ENCODE measurements at regions not wholly inside any gene's neighbourhood (a gene's known extent, or its start where the extent isn't known, plus 50 kb on each side); places are given as distances from the start of the nearest gene placed in this dataset.
A peak's percentile ranks its signal among the peaks of the same experiment; 100 is the strongest.

DNA sequence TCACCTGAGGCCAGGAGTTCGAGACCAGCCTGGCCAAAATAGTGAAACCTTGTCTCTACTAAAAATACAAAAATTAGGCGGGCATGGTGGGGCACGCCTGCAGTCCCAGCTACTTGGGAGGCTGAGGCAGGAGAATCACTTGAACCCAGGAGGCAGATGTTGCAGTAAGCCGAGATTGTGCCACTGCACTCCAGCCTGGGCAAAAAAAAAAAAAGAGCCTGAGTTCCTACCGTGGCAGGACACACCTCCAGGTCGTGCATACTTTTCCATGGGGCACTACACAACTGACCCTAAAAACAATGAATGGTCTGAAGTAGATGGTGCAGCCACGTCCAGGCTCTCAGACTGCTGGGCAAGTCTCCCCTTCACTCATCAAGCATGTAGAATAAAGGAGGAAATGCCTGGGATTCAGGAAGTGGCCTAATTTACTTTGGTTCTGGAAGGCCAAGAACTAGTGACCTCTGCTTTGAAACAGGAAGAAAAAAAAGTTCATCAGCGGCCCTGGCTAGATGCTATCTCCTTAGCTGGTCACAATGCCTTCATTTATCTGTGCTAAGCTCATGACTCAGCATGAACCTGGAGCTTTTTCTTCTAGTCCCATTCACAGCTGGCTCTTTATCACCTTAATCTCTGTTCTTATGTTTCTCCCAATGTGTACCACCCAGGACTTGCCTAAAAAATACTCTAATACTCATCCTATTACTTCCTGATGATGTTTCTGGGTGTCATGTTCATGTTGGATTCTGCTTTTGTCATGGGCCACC, 55.8 kb upstream of the OR6J1 start:
- Mint-ChIP-seq H3K36me3 (ENCODE audit: low read depth) (no peaks in the 10 kb centered on the region), H3K27me3 (ENCODE audit: low read depth) (peaks cover 41% of the 10 kb centered on the region), H3K4me3 (no peak overlapping the region), H3K9me3 (no peaks in the 10 kb centered on the region), H3K4me1 (ENCODE audit: low read depth) (no peaks in the 10 kb centered on the region), H3K27ac (no peak overlapping the region)

DNA sequence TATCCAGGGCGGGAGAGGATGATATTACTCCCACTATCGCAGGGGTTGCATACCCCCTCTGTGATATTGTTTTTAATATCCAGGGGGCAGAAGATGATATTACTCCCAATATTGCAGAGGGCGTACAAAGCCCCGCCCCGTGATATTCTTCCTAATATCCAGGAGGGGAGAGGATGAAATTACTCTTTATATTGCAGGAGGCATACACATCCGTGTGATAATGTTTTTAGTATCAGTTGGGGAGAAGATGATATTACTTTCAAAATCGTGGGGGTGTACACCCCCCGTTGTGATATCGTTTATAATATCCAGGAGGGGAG, 52.9 kb upstream of the OXA1L start:
- H3K27me3 Mint-ChIP-seq (ENCODE audit: low read depth) = peaks cover 43% of the 10 kb centered on the region
- no peak overlapping the region for H3K27ac Mint-ChIP-seq
- H3K36me3 Mint-ChIP-seq (ENCODE audit: low read depth) = no peaks in the 10 kb centered on the region
- peak overlapping the region; percentile 88 for H3K4me3 Mint-ChIP-seq
- H3K9me3 Mint-ChIP-seq = no peaks in the 10 kb centered on the region
- peaks cover 14% of the 10 kb centered on the region for H3K4me1 Mint-ChIP-seq (ENCODE audit: low read depth)

DNA sequence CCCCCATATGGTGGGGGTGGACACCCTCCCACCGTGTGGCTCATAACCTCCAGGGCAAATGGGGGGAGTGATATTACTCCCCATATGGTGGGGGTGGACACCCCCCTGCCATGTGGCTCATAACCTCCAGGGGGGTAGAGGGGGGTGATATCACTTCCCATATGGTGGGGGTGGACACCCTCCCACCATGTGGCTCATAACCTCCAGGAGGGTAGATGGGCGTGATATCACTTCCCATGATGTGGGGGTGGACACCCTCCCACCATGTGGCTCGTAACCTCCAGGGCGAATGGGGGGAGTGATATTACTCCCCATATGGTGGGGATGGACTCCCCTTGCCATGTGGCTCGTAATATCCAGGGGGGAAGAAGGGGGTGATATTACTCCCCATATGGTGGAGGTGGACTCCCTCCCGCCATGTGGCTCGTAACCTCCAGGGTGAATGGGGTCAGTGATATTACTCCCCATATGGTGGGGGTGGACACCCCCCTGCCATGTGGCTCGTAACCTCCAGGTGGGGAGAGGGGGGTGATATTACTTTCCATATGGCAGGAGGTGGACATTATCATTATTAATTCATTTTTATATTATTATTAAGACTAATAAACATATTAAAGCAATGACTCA, 51.2 kb upstream of the OXA1L start:
- no peak overlapping the region for H3K27ac Mint-ChIP-seq
- H3K27me3 Mint-ChIP-seq (ENCODE audit: low read depth) = peaks cover 44% of the 10 kb centered on the region
- no peak overlapping the region for H3K4me3 Mint-ChIP-seq
- H3K9me3 Mint-ChIP-seq = no peaks in the 10 kb centered on the region
- H3K4me1 Mint-ChIP-seq (ENCODE audit: low read depth) = peaks cover 14% of the 10 kb centered on the region
- H3K36me3 Mint-ChIP-seq (ENCODE audit: low read depth) = no peaks in the 10 kb centered on the region

DNA sequence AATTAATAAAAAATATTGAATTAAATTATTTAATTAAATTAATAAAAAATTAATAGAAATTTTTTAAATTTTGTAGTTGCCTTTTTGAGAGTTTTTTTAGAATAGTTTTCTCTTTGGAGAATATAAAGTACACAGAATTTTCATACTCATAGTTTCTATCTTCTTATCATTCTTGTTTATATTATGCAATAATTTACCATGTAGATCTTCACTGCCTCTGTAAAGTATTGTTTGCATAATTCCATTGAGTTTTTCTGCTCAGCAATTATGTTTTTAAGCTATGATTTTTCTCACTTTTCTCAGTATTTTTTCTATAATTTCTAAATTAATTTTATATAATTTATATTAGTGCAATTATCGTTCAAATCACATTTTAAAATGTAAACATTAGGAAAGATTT, 50.6 kb upstream of the OXA1L start:
- no peak overlapping the region for H3K4me3 Mint-ChIP-seq
- no peak overlapping the region for H3K27ac Mint-ChIP-seq
- no peaks in the 10 kb centered on the region for H3K9me3 Mint-ChIP-seq
- peaks cover 44% of the 10 kb centered on the region for H3K27me3 Mint-ChIP-seq (ENCODE audit: low read depth)
- peaks cover 14% of the 10 kb centered on the region for H3K4me1 Mint-ChIP-seq (ENCODE audit: low read depth)
- H3K36me3 Mint-ChIP-seq (ENCODE audit: low read depth) = no peaks in the 10 kb centered on the region

All from T-helper 1 cell treated with Interleukin-12 subunit alpha and Interleukin-12 subunit beta and Interleukin-4 antibody, amounts not matched to agents 30 μg/mL and 1 μg/mL, for 36 hours (primary cell).